Activated naive CD4-positive, alpha-beta T cell treated with anti-CD3 and anti-CD28 coated beads for 36 hours (primary cell): ENCODE measurements at regions not wholly inside any gene's neighbourhood (a gene's known extent, or its start where the extent isn't known, plus 50 kb on each side); places are given as distances from the start of the nearest gene placed in this dataset.

Experiments
- CTCF ChIA-PET: fragments of 350-600 bp; sonication (Branson Sonifier 250); formaldehyde crosslinking; loops from one replicate; lab custom pipeline; 2021; ENCODE audit warnings: antibody characterized with exemption; lab: Charles Lee
- DNase-seq: peaks from one replicate; pipeline ENCODE4 v3.0.0-alpha.2; 2020
- H3K27ac Mint-ChIP-seq: one replicate; pipeline ENCODE4 v1.8.0; 2021; ENCODE audit warnings: mild to moderate bottlenecking, mixed read lengths
- H3K27me3 Mint-ChIP-seq: one replicate; pipeline ENCODE4 v1.8.0; 2021; ENCODE audit warnings: low read depth, mixed read lengths
- H3K36me3 Mint-ChIP-seq: one replicate; pipeline ENCODE4 v1.8.0; 2021; ENCODE audit warnings: low read depth, mixed read lengths
- H3K4me1 Mint-ChIP-seq: one replicate; pipeline ENCODE4 v1.8.0; 2021; ENCODE audit warnings: low read depth, mixed read lengths
- H3K4me3 Mint-ChIP-seq: one replicate; pipeline ENCODE4 v1.8.0; 2021; ENCODE audit warnings: mild to moderate bottlenecking, moderate library complexity, mixed read lengths
- H3K9me3 Mint-ChIP-seq: one replicate; pipeline ENCODE4 v1.8.0; 2021; ENCODE audit warnings: mixed read lengths
- intact Hi-C: fragments of 100-400 bp; cut with micrococcal nuclease; formaldehyde crosslinking; loops from one replicate; pipeline ENCODE4 v1.15.1; 2023

DNA sequence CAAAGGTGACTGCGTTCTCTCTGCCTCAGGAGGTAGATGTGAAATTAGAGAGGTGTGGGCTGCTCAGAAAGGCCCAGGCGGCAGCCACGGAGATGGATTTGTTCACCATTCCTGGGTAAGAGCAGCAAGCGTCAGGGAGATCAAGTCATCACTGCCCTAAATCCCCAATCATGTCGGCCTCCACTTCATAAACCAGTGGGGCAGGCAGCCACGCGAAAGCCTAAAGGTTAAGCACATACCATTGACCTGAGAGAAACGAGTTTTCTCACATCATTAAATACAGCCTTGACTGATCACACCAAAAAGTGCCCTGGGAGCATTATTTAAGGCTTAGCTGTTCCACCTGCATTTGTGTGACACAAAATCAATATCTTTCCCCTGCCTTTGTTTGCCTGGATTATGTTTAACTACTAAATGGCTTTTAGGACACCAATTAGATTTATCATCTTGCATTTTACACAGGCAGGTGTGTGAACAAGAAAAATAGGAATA, 50.7 kb upstream of the FOXB1 start:
- no peaks in the 10 kb centered on the region for H3K4me1 Mint-ChIP-seq
- CTCF ChIA-PET: no interaction called here

DNA sequence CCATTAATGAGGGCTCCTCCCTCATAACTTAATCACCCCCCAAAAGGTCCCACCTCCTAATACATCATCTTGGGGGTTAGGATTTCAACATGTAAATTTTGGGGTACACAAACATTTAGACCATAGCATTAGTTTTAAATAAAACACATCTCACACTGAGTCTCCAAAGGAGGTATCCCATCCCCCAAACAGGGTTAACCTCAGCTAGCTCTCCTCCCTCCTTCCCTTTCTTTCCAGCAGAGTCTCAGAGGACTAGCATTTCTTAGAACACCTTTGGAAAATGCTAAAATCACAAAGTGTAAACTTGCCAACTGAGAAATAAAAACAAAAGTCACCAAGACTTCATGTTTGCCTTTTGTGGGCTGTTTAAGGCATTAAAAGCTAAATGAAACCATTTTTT, 51.2 kb upstream of the FOXB1 start:
- no peak overlapping the region for H3K27ac Mint-ChIP-seq
- peaks cover 3% of the 10 kb centered on the region for H3K27me3 Mint-ChIP-seq
- intact Hi-C loops: no loop called here
- peaks cover 4% of the 10 kb centered on the region for H3K9me3 Mint-ChIP-seq
- no peak overlapping the region for H3K4me3 Mint-ChIP-seq
- H3K36me3 Mint-ChIP-seq: no peaks in the 10 kb centered on the region
- CTCF ChIA-PET: no interaction called here
- no peaks in the 10 kb centered on the region for H3K4me1 Mint-ChIP-seq
- DNase-seq: no peak

More for the DNA sequence above, 50.7 kb upstream of the FOXB1 start:
- peaks cover 3% of the 10 kb centered on the region for H3K27me3 Mint-ChIP-seq
- peaks cover 4% of the 10 kb centered on the region for H3K9me3 Mint-ChIP-seq
- no peak overlapping the region for H3K27ac Mint-ChIP-seq
- no peaks in the 10 kb centered on the region for H3K36me3 Mint-ChIP-seq
- DNase-seq: no peak
- H3K4me3 Mint-ChIP-seq: no peak overlapping the region
- intact Hi-C loops: no loop called here

DNA sequence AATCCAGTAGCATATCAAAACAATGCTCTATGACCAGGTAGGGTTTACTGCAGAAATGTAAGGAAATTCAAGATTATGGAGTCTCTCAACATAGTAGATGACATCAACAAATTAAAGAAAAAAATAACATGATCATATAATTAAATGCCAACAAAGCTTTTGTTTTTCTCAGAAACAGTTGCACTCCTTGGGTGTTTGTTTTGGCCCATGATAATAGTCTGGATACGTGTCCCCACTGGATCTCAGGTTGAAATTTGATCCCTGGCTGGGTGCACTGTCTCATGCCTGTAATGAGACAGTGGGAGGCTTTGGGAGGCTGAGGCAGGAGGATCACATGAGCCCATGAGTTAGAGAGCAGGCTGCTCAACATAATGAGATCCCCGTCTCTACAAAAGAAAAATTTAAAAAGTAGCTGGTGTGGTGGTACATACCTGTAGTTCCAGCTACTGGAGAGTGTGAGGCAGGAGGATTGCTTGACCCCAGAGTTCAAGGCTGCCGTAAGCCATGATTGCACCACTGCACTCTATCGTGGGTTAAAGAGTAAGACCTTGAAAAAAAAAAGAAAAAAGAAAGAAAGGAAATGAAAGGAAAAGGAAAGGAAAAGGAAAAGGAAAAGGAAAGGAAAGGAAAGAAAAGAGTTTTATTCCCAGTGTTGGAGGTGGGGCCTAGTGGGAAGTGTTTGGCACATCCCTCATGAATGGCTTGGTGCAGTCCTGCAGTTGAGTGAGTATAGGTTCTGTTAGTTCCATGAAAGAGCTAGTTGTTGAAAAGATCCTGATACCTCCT, 53.3 kb upstream of the FOXB1 start:
- Mint-ChIP-seq H3K4me1 (no peaks in the 10 kb centered on the region), H3K9me3 (no peaks in the 10 kb centered on the region), H3K27ac (no peak overlapping the region), H3K36me3 (no peaks in the 10 kb centered on the region), H3K27me3 (no peaks in the 10 kb centered on the region), H3K4me3 (no peak overlapping the region)
- CTCF ChIA-PET: interaction anchor here (1.4 kb wide), 1 partner anchor 209 kb away, joined by 4 read pairs; no protein-coding TSS in a partner anchor
- intact Hi-C loops: no loop called here
- DNase-seq: no peak

DNA sequence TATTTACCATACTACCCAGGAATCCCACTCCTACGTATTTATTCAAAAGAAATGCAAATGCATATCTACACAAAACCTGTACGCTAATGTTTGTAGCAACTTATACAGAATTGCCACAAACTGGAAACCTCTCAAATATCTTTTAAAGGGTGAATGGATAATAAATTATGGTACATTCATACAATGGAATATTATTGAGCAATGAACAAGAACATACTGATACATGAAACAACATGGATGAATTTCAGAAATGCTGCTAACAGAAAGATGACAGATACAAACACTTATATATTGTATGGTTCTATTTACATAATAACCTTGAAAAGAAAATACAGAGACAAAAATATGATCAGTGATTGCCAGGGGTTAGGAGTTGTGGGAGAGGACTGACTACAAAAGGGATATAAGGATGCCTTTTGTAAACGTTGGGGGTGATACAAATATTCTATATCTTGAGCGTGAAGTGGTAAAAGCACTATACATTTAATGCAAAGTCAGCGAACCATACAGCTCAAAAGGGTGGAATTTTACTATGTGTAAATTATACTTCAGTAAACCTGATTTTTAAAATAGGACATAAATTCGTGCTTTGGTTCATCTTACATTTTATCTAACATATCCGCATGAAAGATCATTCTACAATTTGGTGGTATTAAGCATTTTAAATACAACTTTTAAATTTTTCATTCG, 55.0 kb upstream of the FOXB1 start:
- Mint-ChIP-seq H3K36me3 (no peaks in the 10 kb centered on the region), H3K4me3 (no peak overlapping the region), H3K27ac (no peak overlapping the region), H3K4me1 (no peaks in the 10 kb centered on the region), H3K27me3 (no peaks in the 10 kb centered on the region), H3K9me3 (no peaks in the 10 kb centered on the region)
- CTCF ChIA-PET: no interaction called here
- no peak for DNase-seq
- intact Hi-C loops: no loop called here

DNA sequence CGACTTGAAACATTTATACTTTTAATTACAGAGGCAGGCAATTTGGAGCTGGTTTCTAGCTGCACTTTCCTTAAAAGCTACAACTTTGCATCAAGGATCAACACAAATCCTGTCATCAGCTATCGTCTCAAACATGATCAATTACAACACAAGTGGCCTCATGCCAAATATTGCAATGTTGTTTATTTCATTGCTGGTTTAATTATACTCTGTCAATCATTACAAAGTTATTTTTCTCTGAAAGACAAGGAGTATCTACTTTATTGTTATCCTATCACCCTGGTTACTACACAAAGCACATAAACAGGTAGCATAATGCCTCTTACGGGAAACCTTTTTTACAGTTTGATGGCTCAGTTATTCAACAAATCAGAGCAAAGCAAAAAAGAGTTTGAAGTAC, 58.0 kb upstream of the FOXB1 start:
- H3K4me3 Mint-ChIP-seq: no peak overlapping the region
- no peaks in the 10 kb centered on the region for H3K36me3 Mint-ChIP-seq
- no peaks in the 10 kb centered on the region for H3K27me3 Mint-ChIP-seq
- DNase-seq: no peak
- intact Hi-C loops: no loop called here
- CTCF ChIA-PET: interaction anchor here (1.2 kb wide), 1 partner anchor 29 kb away, joined by 5 read pairs; no protein-coding TSS in a partner anchor
- no peaks in the 10 kb centered on the region for H3K4me1 Mint-ChIP-seq
- H3K27ac Mint-ChIP-seq: no peak overlapping the region
- H3K9me3 Mint-ChIP-seq: no peaks in the 10 kb centered on the region

DNA sequence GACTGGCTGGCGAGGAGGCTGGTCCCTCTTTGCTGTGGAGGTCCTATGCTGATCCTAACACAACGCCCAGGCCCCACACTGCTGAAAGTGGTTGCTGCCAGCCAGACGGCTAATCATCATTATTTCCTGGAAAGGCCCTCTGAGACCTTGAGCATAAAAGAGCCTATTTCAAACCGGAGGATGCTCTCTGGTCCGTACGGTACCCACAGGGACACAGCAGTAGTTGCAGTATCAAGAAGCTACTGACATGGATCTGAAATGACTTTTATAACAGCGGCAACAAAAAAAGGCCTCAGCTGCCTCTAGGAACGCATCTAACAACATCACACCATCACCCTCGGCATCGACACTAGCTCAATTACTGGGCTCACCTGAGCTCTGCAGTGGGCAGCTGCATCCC, 59.1 kb upstream of the FOXB1 start:
- intact Hi-C loops: no loop called here
- Mint-ChIP-seq H3K27ac (no peak overlapping the region), H3K36me3 (no peaks in the 10 kb centered on the region), H3K27me3 (no peaks in the 10 kb centered on the region), H3K9me3 (no peaks in the 10 kb centered on the region), H3K4me1 (no peaks in the 10 kb centered on the region), H3K4me3 (no peak overlapping the region)
- CTCF ChIA-PET: no interaction called here
- no peak for DNase-seq

DNA sequence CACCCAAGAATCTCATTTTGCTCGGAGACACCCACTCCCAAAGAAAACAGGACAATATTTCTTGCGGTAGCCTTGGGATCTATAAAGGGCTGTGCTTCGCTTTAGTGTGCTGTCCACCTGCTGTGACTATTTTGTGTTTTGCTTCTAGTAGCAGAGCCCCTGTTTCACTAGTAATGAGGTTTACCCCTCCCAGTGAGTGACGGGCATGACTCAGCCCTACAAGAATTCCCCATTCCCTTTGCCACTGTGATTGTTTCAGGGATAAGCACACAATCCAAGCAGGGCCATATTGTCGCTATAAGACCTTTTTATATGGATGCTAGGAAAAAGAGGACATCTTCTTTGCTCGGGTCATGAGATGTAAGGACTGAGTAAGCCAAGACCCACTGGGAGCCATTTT, 62.5 kb upstream of the FOXB1 start:
- H3K9me3 Mint-ChIP-seq: no peaks in the 10 kb centered on the region
- H3K4me1 Mint-ChIP-seq: no peaks in the 10 kb centered on the region
- no peak overlapping the region for H3K4me3 Mint-ChIP-seq
- CTCF ChIA-PET: no interaction called here
- H3K27ac Mint-ChIP-seq: no peak overlapping the region
- no peaks in the 10 kb centered on the region for H3K27me3 Mint-ChIP-seq
- intact Hi-C loops: no loop called here
- no peaks in the 10 kb centered on the region for H3K36me3 Mint-ChIP-seq
- DNase-seq: no peak

DNA sequence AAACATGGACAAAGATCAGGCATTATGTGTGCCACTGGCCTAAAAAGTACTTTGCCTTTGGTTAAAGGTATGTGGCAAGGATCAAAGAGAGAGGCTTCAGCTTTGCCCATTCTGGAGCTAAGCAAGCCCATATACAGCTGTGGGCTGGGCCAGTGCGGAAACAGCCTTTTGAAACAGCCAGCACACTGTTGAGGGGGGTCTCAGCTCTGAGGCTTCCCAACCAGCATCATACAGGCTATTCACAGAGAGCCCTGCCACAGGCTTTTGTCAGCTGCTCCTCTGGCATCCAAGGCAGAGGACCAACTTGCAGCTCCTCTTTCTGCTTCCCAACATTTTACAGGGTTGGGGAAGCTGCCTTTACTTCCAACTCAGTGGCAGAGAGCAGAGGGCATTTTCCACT, 63.2 kb upstream of the FOXB1 start:
- intact Hi-C loops: no loop called here
- no peaks in the 10 kb centered on the region for H3K36me3 Mint-ChIP-seq
- no peak overlapping the region for H3K27ac Mint-ChIP-seq
- no peak for DNase-seq
- H3K4me3 Mint-ChIP-seq: no peak overlapping the region
- no peaks in the 10 kb centered on the region for H3K4me1 Mint-ChIP-seq
- no peaks in the 10 kb centered on the region for H3K9me3 Mint-ChIP-seq
- CTCF ChIA-PET: interaction anchor here (0.5 kb wide), 1 partner anchor 20 kb away, joined by 3 read pairs; no protein-coding TSS in a partner anchor
- H3K27me3 Mint-ChIP-seq: no peaks in the 10 kb centered on the region

DNA sequence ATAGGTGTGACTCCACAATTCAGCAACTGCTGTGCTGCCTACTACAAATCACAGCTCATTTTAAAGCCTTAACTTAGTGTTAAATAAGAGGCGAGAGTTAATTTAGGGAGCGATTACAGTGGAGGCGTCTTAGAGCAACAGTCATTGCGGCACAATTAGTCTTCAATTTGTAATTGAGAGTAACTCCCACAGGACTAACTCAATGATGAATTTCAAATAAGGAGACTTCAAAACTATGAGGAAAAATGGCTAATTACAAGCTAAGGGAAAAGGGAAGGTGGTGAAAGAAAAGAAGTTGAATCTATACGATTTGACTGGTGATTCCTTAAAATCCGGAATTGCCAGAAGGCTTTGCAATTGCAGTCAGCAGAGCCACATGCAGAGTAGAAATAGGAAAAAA, 63.7 kb upstream of the FOXB1 start:
- intact Hi-C loops: no loop called here
- CTCF ChIA-PET: interaction anchor here (0.7 kb wide), 1 partner anchor 63 kb away, joined by 4 read pairs; no protein-coding TSS in a partner anchor
- no peaks in the 10 kb centered on the region for H3K27me3 Mint-ChIP-seq
- no peak overlapping the region for H3K27ac Mint-ChIP-seq
- no peaks in the 10 kb centered on the region for H3K4me1 Mint-ChIP-seq
- no peak for DNase-seq
- H3K9me3 Mint-ChIP-seq: no peaks in the 10 kb centered on the region
- no peak overlapping the region for H3K4me3 Mint-ChIP-seq
- H3K36me3 Mint-ChIP-seq: no peaks in the 10 kb centered on the region

DNA sequence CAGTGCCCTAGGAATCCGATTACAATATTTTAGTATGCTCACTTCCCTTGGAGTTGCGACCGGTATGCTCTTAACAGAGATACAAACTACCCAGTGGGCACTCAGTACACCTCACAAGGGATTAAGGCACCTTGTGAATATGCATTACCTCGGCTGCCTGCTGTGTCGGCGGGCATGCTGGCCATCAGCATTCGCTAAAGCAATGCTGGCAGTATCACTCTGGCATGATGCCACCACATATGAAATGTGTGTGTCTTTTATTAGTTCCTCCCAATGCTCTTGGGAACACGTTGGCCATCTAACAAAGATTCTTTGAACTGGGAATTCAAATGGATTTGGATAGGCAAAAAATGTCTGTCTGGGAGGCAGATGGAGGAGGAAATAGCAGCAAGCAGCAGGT, 67.4 kb upstream of the FOXB1 start:
- no peak for DNase-seq
- Mint-ChIP-seq H3K9me3 (no peaks in the 10 kb centered on the region), H3K27me3 (no peaks in the 10 kb centered on the region), H3K4me1 (no peaks in the 10 kb centered on the region), H3K36me3 (no peaks in the 10 kb centered on the region), H3K27ac (no peak overlapping the region), H3K4me3 (no peak overlapping the region)
- intact Hi-C loops: no loop called here
- CTCF ChIA-PET: no interaction called here

DNA sequence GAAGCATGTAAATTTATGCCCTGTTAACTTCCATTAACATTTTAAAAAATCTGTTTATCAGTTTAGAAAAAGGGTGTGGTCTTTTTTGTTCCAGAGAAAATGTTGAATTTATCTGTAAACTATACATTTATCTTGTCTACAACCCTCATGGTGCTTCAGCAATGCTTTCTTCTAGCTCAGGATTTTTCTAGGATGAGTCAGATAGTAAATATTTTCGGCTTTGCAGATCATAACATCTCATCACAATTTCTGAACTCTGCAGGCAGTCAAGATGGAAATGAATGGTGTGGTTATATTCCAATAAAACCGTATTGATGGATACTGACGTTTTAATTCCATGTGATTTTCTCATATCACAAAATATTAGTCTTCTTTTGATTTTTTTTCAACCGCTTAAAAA, 70.5 kb upstream of the FOXB1 start:
- intact Hi-C loops: no loop called here
- CTCF ChIA-PET: no interaction called here
- no peak for DNase-seq
- no peak overlapping the region for H3K4me3 Mint-ChIP-seq
- no peaks in the 10 kb centered on the region for H3K36me3 Mint-ChIP-seq
- H3K27ac Mint-ChIP-seq: no peak overlapping the region
- H3K9me3 Mint-ChIP-seq: no peaks in the 10 kb centered on the region
- no peaks in the 10 kb centered on the region for H3K4me1 Mint-ChIP-seq
- no peaks in the 10 kb centered on the region for H3K27me3 Mint-ChIP-seq

DNA sequence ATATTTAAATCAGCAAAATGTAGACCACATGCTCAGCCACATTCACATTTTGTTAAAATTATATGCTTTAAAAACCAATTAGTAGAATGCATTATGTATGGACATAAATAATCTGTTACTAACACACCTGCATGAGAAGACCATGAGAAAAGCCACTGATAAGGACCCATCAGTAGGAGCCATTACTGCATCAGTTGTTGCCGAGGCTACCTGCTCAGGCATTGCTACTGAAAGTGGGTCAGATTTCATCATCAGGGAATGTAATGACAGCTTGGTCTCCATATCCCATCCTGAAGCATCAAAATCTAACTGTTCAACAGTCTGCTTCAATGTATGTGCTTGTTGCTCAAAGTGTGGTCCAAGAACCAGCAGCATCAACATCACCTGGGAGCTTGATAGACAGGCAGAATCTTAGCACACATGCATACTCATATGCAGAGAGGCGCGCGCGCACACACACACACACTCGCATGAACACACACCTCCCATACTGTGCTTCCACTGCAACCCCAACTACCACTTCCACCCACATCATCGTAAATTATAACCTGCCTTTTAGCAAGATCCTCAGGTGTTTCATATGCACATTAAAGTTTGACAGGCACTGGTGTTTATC, 72.4 kb upstream of the FOXB1 start:
- Mint-ChIP-seq H3K36me3 (no peaks in the 10 kb centered on the region), H3K27ac (no peak overlapping the region), H3K4me1 (no peaks in the 10 kb centered on the region), H3K9me3 (no peaks in the 10 kb centered on the region), H3K4me3 (no peak overlapping the region), H3K27me3 (peaks cover 3% of the 10 kb centered on the region)
- intact Hi-C loops: no loop called here
- CTCF ChIA-PET: interaction anchor here (0.9 kb wide), 1 partner anchor 16 kb away, joined by 3 read pairs; no protein-coding TSS in a partner anchor
- no peak for DNase-seq
